GM18499 (cell line): ENCODE measurements at regions not wholly inside any gene's neighbourhood (a gene's known extent, or its start where the extent isn't known, plus 50 kb on each side); places are given as distances from the start of the nearest gene placed in this dataset.

Experiments used
- ATAC-seq: cut with Tn5 transposase; IDR thresholded peaks from one replicate; pipeline ENCODE4 v1.9.1; 2021; ENCODE audit warnings: moderate number of reproducible peaks; ENCODE audit not compliant: insufficient read depth, unreplicated experiment

- ATAC-seq = no peak
These were observed 109.9 kb downstream of the DAD1 start for GRCh38 chr14:22479132-22479531.

- ATAC-seq = no peak
These were observed 110.4 kb downstream of the DAD1 start for GRCh38 chr14:22478670-22479069.

- no peak for ATAC-seq
These were observed 110.8 kb downstream of the DAD1 start for GRCh38 chr14:22478247-22478646.

GRCh38 chr14:22477569-22478194 lies 111.3 kb downstream of the DAD1 start:
- no peak for ATAC-seq

- no peak for ATAC-seq
These were observed 112.1 kb downstream of the DAD1 start for GRCh38 chr14:22476887-22477286.

- no peak for ATAC-seq
These were observed 112.8 kb downstream of the DAD1 start for GRCh38 chr14:22476005-22476751.

- ATAC-seq = no peak
These were observed 113.6 kb downstream of the DAD1 start for GRCh38 chr14:22475381-22475780.

GRCh38 chr14:22474730-22475351 lies 114.2 kb downstream of the DAD1 start:
- ATAC-seq = no peak

- ATAC-seq = no peak
These were observed 115.8 kb downstream of the DAD1 start for GRCh38 chr14:22472935-22473854.

GRCh38 chr14:22472466-22472865 lies 116.6 kb downstream of the DAD1 start:
- no peak for ATAC-seq

- no peak for ATAC-seq
These were observed 117.4 kb downstream of the DAD1 start for GRCh38 chr14:22471545-22472121.

GRCh38 chr14:22469538-22470303 lies 119.3 kb downstream of the DAD1 start:
- ATAC-seq = no peak

- ATAC-seq = no peak
These were observed 120.2 kb downstream of the DAD1 start for GRCh38 chr14:22468830-22469229.

GRCh38 chr14:22466491-22466890 lies 122.5 kb downstream of the DAD1 start:
- no peak for ATAC-seq

GRCh38 chr14:22465201-22465840 lies 123.7 kb downstream of the DAD1 start:
- no peak for ATAC-seq

- ATAC-seq = peak; percentile 46
These were observed 124.4 kb downstream of the DAD1 start for GRCh38 chr14:22464422-22465142.

- no peak for ATAC-seq
These were observed 125.3 kb downstream of the DAD1 start for GRCh38 chr14:22463763-22464173.

- no peak for ATAC-seq
These were observed 126.1 kb downstream of the DAD1 start for GRCh38 chr14:22462923-22463322.
